ENCODE measurements at regions not wholly inside any gene's neighbourhood (a gene's known extent, or its start where the extent isn't known, plus 50 kb on each side); places are given as distances from the start of the nearest gene placed in this dataset.
"Not testable (repeated sequence)": the region's sequence is repeated elsewhere in the genome, so short reads cannot be mapped to it uniquely, and the experiment has no call there.

GRCh38 chr18:51248685-51249084 is 51.2 kb upstream of the MEX3C start:
- H3K27ac Mint-ChIP-seq, result no peak overlapping the region
- no peaks in the 10 kb centered on the region for H3K36me3 Mint-ChIP-seq
- peaks cover 4 to 9% (median 7%) of the 10 kb centered on the region in 5 donors for H3K27me3 Mint-ChIP-seq
- ATAC-seq (no peak), DNase-seq (no peak)
- no peak overlapping the region for H3K4me3 Mint-ChIP-seq
- POLR2A ChIA-PET, result no interaction called here
- peaks cover 0 to 2% (median 0%) of the 10 kb centered on the region in 9 donors for H3K9me3 Mint-ChIP-seq
- H3K4me1 Mint-ChIP-seq, result peaks cover 0 to 10% (median under 1%) of the 10 kb centered on the region in 4 donors

- Mint-ChIP-seq H3K27ac (no peak overlapping the region), H3K4me3 (no peak overlapping the region), H3K4me1 (peaks cover 0 to 10% (median under 1%) of the 10 kb centered on the region in 4 donors), H3K27me3 (peaks cover 4 to 9% (median 7%) of the 10 kb centered on the region in 5 donors), H3K9me3 (peaks cover 0 to 2% (median 0%) of the 10 kb centered on the region in 9 donors), H3K36me3 (peaks cover 0 to 1% (median 0%) of the 10 kb centered on the region in 3 donors)
- POLR2A ChIA-PET, result no interaction called here
- DNase-seq (no peak), ATAC-seq (no peak)
These were observed 52.5 kb upstream of the MEX3C start for GRCh38 chr18:51250006-51250405.

GRCh38 chr18:51250458-51251024 is 53.1 kb upstream of the MEX3C start:
- H3K36me3 Mint-ChIP-seq, result peaks cover 0 to 7% (median 0%) of the 10 kb centered on the region in 3 donors
- peaks cover 0 to 10% (median under 1%) of the 10 kb centered on the region in 4 donors for H3K4me1 Mint-ChIP-seq
- H3K27me3 Mint-ChIP-seq, result peaks cover 3 to 9% (median 8%) of the 10 kb centered on the region in 5 donors
- H3K27ac Mint-ChIP-seq, result no peak overlapping the region
- POLR2A ChIA-PET, result no interaction called here
- H3K9me3 Mint-ChIP-seq, result peaks cover 0 to 2% (median 0%) of the 10 kb centered on the region in 9 donors
- H3K4me3 Mint-ChIP-seq, result no peak overlapping the region
- ATAC-seq, result no peak
- no peak for DNase-seq

DNA sequence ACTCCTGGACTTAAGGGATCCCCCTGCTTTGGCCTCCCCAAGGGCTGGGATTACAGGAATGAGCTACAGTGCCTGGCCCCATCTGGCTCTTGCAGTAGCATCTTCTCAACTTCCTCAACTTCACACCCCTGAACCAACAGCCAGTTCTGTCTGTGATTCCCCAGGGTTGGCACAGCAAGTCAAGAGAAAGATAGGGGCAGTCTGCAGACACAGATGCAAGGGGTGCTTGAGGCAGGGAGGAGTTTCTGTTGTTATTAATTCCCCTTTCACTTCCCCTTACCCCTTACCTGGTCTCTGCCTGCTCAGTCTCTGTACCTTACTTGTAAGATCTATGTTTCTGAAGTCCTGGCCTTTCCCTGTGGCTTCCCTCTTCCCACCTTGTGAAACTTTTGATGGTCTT is 54.1 kb upstream of the MEX3C start:
- H3K27me3 Mint-ChIP-seq, result peaks cover 3 to 12% (median 8%) of the 10 kb centered on the region in 5 donors
- POLR2A ChIA-PET, result no interaction called here
- peak overlapping the region in 1 of 10 donors; percentile 45 for H3K27ac Mint-ChIP-seq
- H3K4me3 Mint-ChIP-seq, result no peak overlapping the region
- H3K4me1 Mint-ChIP-seq, result peaks cover 0 to 10% (median under 1%) of the 10 kb centered on the region in 4 donors
- peaks cover 0 to 8% (median 0%) of the 10 kb centered on the region in 3 donors for H3K36me3 Mint-ChIP-seq
- ATAC-seq (peak in 1 of 2 donors; percentile 66), DNase-seq (peak in 1 of 10 donors; percentile 15)
- peaks cover 0 to 2% (median 0%) of the 10 kb centered on the region in 9 donors for H3K9me3 Mint-ChIP-seq

GRCh38 chr18:51253476-51253875 is 56.0 kb upstream of the MEX3C start:
- H3K9me3 Mint-ChIP-seq, result no peaks in the 10 kb centered on the region
- H3K4me1 Mint-ChIP-seq, result peaks cover 0 to 10% (median under 1%) of the 10 kb centered on the region in 4 donors
- H3K27me3 Mint-ChIP-seq, result peaks cover 0 to 10% (median 5%) of the 10 kb centered on the region in 5 donors
- POLR2A ChIA-PET, result no interaction called here
- no peak overlapping the region for H3K4me3 Mint-ChIP-seq
- ATAC-seq (no peak), DNase-seq (no peak)
- peaks cover 0 to 8% (median 0%) of the 10 kb centered on the region in 3 donors for H3K36me3 Mint-ChIP-seq
- H3K27ac Mint-ChIP-seq, result no peak overlapping the region

DNA sequence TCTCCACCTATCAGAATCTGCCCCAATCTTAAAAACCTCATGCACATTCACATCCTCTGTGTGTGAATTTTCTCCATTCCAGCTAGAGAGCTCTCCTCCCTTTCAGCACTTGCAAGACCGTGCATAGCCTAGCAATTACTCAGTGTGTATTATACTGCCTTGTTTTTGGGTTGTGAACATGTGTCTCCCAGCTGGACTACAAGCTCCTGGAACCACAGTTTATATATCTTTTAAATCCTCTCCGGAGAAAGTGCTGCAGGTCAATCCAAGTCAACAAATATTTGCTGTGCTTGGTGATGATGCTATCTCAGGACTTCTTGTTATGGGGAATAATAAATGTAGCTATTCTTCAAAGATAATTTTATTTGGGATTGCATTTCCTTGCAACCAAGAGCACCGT is 58.2 kb upstream of the MEX3C start:
- Mint-ChIP-seq H3K9me3 (no peaks in the 10 kb centered on the region), H3K36me3 (peaks cover 0 to 8% (median 0%) of the 10 kb centered on the region in 3 donors), H3K4me1 (peaks cover 0 to 9% (median 0%) of the 10 kb centered on the region in 4 donors), H3K4me3 (no peak overlapping the region), H3K27me3 (peaks cover 6 to 22% (median 11%) of the 10 kb centered on the region in 5 donors), H3K27ac (no peak overlapping the region)
- POLR2A ChIA-PET, result no interaction called here
- DNase-seq (no peak), ATAC-seq (no peak)

GRCh38 chr18:51257150-51257549 is 59.7 kb upstream of the MEX3C start:
- ATAC-seq (no peak), DNase-seq (no peak)
- Mint-ChIP-seq H3K27me3 (peaks cover 6 to 30% (median 24%) of the 10 kb centered on the region in 5 donors), H3K36me3 (peaks cover 0 to 8% (median 0%) of the 10 kb centered on the region in 3 donors), H3K9me3 (no peaks in the 10 kb centered on the region), H3K4me1 (no peaks in the 10 kb centered on the region), H3K4me3 (no peak overlapping the region), H3K27ac (no peak overlapping the region)
- POLR2A ChIA-PET, result no interaction called here

DNA sequence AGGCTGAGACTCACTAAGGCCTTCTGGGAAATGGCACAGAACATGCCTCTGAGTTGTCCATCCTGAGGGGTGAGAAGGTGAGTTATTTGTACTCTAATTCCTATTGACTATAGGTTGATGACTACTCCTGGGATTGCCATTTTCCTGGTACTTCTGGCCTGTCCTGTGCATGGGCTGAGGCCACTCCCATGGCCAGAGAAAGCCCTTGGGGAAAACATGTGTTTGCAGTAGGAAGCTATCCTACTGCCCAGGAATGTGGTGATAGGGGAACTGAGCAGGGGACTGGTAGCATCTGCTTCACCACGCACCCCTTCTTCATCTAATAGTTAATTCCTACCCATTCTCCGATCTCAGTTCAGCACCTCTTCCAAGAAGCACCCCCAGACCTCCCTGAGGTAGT is 62.6 kb upstream of the MEX3C start:
- Mint-ChIP-seq H3K4me1 (no peaks in the 10 kb centered on the region), H3K9me3 (peaks cover 0 to 2% (median 0%) of the 10 kb centered on the region in 9 donors), H3K36me3 (peaks cover 0 to 6% (median 0%) of the 10 kb centered on the region in 3 donors), H3K27me3 (peaks cover 6 to 31% (median 25%) of the 10 kb centered on the region in 5 donors), H3K4me3 (no peak overlapping the region), H3K27ac (no peak overlapping the region)
- DNase-seq (no peak), ATAC-seq (no peak)
- POLR2A ChIA-PET, result no interaction called here

DNA sequence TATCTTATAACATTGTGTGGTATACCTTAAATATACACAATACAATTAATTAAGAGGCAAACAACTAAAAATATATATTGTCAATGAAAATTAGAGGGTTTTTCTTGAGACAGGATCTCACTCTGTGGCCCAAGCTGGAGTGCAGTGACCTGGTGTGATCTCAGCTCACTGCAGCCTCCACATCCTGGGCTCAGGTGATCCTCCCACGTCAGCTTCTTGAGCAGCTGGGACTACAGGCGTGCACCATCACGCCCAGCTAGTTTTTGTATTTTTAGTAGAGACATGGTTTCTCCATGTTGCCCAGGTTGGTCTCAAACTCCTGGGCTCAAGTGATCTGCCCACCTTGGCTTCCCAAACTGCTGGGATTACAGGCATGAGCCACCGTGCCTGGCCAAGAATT is 68.6 kb upstream of the MEX3C start:
- H3K36me3 Mint-ChIP-seq, H3K4me3 Mint-ChIP-seq, H3K27ac Mint-ChIP-seq, H3K9me3 Mint-ChIP-seq, H3K4me1 Mint-ChIP-seq, POLR2A ChIA-PET, ATAC-seq, DNase-seq: not testable (repeated sequence)
- peaks cover 2 to 13% (median 11%) of the 10 kb centered on the region in 5 donors for H3K27me3 Mint-ChIP-seq

DNA sequence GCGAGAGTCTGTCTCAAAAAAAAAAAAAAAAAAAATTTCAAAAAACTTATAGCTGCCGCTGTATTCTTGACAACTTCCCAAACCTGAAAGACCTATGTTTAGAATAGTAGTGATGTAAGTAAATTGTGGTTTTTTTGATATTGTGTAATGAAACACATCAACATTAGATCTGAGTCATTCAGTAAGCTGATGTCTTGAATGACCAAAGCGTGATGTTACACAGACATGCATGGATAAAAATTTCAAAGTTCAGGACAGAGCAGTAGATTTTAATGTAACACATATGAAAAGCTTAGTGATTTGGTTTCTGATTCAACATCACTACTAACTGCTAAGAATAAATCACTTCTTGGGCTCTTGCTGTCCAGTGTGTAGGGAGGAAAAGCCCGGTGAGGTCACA is 69.3 kb upstream of the MEX3C start:
- no peak overlapping the region for H3K4me3 Mint-ChIP-seq
- no peaks in the 10 kb centered on the region for H3K36me3 Mint-ChIP-seq
- no peak overlapping the region for H3K27ac Mint-ChIP-seq
- ATAC-seq, result no peak
- peaks cover 0 to 2% (median 0%) of the 10 kb centered on the region in 9 donors for H3K9me3 Mint-ChIP-seq
- no peak for DNase-seq
- POLR2A ChIA-PET, result no interaction called here
- peaks cover 2 to 11% (median 5%) of the 10 kb centered on the region in 5 donors for H3K27me3 Mint-ChIP-seq
- H3K4me1 Mint-ChIP-seq, result no peaks in the 10 kb centered on the region

GRCh38 chr18:51273437-51273836 is 76.0 kb upstream of the MEX3C start:
- no peak for ATAC-seq
- no peak overlapping the region for H3K27ac Mint-ChIP-seq
- H3K4me3 Mint-ChIP-seq, result no peak overlapping the region
- no peaks in the 10 kb centered on the region for H3K36me3 Mint-ChIP-seq
- peaks cover 0 to 11% (median 0%) of the 10 kb centered on the region in 5 donors for H3K27me3 Mint-ChIP-seq
- POLR2A ChIA-PET, result no interaction called here
- no peak for DNase-seq
- no peaks in the 10 kb centered on the region for H3K4me1 Mint-ChIP-seq
- no peaks in the 10 kb centered on the region for H3K9me3 Mint-ChIP-seq

DNA sequence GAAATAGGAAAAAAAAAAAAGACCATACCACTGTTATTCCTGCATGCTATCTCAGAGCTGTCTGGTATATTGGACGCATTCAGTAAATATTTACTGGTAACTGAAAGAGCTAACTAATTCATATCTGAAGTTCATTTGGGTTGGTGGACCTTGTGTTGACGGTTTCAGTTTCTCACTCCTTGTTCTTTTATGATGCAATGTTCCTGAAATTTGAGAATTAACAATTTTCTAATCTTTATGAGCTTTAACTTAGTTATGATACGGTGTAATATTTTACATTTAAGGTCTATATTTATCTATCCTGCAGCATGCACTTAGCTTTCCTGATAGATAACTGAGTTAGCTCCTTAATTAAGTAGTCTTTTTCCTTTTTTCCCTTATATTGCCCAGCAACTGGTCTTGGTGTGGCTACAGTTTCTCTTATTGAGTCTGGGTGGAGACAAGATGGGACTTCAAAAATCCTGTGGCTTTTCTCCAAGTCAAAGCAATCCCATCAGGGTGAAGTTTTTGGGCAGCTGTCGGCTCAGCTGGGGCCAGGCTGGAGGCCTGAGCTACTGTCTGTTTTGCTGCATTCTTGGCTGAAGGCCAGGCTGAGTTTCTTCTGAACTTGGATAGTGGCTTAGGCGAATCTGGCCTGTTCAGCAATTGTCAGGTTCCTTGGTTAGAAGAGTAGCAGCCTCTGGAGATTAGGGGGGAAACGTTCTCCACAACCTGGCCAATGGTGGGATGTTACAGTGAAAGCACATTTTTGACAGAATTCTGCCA is 78.4 kb upstream of the MEX3C start:
- H3K4me3 Mint-ChIP-seq, result no peak overlapping the region
- no peak overlapping the region for H3K27ac Mint-ChIP-seq
- no peaks in the 10 kb centered on the region for H3K36me3 Mint-ChIP-seq
- no peaks in the 10 kb centered on the region for H3K9me3 Mint-ChIP-seq
- ATAC-seq, result no peak
- no peak for DNase-seq
- no peaks in the 10 kb centered on the region for H3K4me1 Mint-ChIP-seq
- POLR2A ChIA-PET, result no interaction called here
- H3K27me3 Mint-ChIP-seq, result peaks cover 0 to 11% (median 1%) of the 10 kb centered on the region in 5 donors

DNA sequence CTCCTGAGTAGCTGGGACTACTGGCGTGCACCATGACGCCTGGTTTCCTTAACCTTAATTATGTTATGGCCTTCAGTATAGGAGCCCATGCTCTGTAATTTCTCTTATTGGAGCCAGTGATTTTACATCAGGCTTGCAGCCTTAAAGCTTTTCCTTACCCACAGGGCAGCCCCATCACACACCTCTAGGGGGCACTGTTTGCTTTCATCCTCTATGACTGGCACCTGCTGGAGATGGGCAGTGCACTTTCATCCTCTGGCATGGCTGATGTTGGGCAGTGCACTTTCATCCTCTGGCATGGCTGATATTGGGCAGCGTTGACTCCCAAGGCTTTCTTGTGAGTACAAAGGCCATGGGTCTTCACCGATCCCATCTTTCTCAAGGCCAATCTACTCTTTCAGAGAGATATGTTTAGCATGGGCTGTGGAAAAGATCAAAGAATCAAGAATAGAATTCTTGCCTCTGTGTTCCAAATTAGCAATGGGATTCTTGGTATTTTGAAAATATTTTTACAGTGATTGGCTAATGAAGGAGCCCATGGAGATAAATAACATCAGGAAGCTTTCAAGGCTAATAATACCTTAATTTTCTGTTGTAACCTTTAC is 80.7 kb upstream of the MEX3C start:
- peaks cover 0 to 9% (median 1%) of the 10 kb centered on the region in 5 donors for H3K27me3 Mint-ChIP-seq
- H3K9me3 Mint-ChIP-seq, result no peaks in the 10 kb centered on the region
- H3K4me1 Mint-ChIP-seq, result no peaks in the 10 kb centered on the region
- H3K27ac Mint-ChIP-seq, result no peak overlapping the region
- H3K4me3 Mint-ChIP-seq, result no peak overlapping the region
- H3K36me3 Mint-ChIP-seq, result no peaks in the 10 kb centered on the region
- ATAC-seq, result no peak
- DNase-seq, result no peak
- POLR2A ChIA-PET, result no interaction called here

Data from naive thymus-derived CD8-positive, alpha-beta T cell (primary cell).